GM13977 (cell line): ENCODE measurements at regions not wholly inside any gene's neighbourhood (a gene's known extent, or its start where the extent isn't known, plus 50 kb on each side); places are given as distances from the start of the nearest gene placed in this dataset.

Experiments used
- DNase-seq: peaks from one replicate; pipeline ENCODE4 v3.0.0; 2012; ENCODE audit warnings: low spot score
- in situ Hi-C: fragments of 300-500 bp; cut with MboI; formaldehyde crosslinking; loops from one replicate; pipeline ENCODE4 v1.12.0; 2022; ENCODE audit warnings: low sequenced_read_pairs, low pct_unique_long_range_greater_than_20kb, mixed read lengths, inconsistent platforms; ENCODE audit not compliant: unreplicated experiment
- TF ChIP-seq, protein P1 (sequence below): IDR thresholded peaks from 2 replicates; pipeline ENCODE4 v1.5.1; 2012; ENCODE audit warnings: mild to moderate bottlenecking, control low read depth; ENCODE audit not compliant: insufficient read depth; ENCODE audit errors: extremely low read depth, missing control alignments

DNA sequence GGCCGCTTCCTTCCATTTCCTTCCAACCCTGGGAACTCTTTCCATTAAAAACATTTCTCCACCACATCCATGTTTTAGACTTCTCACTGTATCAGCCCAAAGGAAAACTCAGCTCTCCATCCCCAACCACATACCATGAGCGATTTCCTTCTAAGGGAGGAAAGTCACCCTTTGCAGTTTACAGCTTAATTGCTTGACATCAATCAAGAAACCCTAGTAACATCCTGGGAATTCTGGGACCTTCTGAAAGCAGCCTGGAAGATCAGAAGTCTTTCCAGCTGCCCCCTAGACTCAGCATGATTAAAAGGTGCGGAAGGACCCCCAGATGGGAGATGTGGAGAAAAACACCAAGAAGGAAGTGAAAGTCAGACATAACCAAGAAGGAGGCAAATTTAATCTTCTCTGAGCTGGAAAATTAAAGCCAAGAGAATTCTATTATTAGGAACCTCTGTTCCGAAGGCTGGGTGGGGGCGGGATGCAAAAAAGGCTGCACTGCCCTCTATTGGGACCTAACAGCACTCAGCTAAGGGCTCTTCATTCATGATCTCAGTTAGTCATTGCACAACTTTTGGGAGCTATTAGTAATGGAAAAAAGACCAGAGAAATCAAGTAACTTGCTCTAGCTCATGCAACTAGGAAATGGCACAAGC, 73.3 kb upstream of the PLXNC1 start:
- in situ Hi-C loops: loop anchor here (25.0 kb wide), 2 partner anchors 313 to 1288 kb away; no protein-coding TSS in a partner anchor
- peak; percentile 17 for DNase-seq
- TF ChIP-seq, protein P1, sequence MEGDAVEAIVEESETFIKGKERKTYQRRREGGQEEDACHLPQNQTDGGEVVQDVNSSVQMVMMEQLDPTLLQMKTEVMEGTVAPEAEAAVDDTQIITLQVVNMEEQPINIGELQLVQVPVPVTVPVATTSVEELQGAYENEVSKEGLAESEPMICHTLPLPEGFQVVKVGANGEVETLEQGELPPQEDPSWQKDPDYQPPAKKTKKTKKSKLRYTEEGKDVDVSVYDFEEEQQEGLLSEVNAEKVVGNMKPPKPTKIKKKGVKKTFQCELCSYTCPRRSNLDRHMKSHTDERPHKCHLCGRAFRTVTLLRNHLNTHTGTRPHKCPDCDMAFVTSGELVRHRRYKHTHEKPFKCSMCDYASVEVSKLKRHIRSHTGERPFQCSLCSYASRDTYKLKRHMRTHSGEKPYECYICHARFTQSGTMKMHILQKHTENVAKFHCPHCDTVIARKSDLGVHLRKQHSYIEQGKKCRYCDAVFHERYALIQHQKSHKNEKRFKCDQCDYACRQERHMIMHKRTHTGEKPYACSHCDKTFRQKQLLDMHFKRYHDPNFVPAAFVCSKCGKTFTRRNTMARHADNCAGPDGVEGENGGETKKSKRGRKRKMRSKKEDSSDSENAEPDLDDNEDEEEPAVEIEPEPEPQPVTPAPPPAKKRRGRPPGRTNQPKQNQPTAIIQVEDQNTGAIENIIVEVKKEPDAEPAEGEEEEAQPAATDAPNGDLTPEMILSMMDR: peak; percentile 37

DNA sequence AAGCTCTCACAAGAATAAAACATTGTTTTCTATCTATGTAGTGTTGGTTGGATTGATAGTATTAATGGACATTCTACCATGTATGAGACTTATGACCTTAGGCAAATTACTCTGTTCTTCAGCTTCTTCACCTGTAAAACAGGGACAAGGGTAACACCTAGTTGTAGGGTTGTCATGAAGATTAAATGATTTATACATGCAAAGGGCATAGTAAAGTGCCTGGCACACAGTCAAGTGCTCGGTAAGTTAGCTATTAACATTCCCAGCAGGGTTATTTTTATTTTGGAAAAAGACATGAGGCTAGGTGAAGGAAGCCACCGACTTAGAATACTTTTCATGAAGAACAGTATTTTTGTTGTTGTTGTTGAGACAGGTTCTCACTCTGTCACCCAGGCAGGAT, 71.2 kb upstream of the PLXNC1 start:
- TF ChIP-seq, protein P1: no peak
- DNase-seq: no peak
- in situ Hi-C loops: loop anchor here (25.0 kb wide), 2 partner anchors 315 to 1290 kb away; no protein-coding TSS in a partner anchor

DNA sequence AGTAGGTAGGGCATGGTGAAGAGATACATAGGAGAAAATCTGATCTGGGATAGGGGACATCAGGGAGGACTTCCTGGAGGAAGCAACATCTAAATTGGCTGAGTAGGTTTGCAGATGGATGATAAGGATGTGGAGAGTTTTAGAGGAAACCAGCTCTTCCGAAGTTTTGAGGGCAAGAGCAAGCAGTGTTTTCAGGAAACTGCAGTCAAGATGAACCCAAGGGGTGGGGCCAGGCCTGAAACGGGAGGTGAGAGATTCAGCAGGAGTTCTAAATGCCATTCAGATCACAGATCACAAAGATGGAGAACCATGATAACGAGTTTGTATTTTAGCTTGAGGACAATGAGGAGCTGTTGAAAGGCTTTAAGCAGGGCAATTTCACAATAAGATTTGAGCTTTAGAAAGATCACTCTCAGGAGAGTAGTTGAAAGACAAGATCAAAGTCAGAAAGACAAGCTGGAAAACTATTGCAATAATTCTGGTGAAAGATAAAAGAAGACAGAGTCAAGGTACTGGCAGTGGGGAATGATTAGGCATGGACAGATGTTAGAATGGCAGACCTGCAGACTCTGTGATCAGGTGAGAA, 70.1 kb upstream of the PLXNC1 start:
- DNase-seq: no peak
- TF ChIP-seq, protein P1: no peak
- in situ Hi-C loops: loop anchor here (25.0 kb wide), 2 partner anchors 316 to 1291 kb away; no protein-coding TSS in a partner anchor

GRCh38 chr12:94078736-94079509, 69.5 kb upstream of the PLXNC1 start:
- in situ Hi-C loops: loop anchor here (25.0 kb wide), 2 partner anchors 317 to 1292 kb away; no protein-coding TSS in a partner anchor
- TF ChIP-seq, protein P1: no peak
- no peak for DNase-seq

DNA sequence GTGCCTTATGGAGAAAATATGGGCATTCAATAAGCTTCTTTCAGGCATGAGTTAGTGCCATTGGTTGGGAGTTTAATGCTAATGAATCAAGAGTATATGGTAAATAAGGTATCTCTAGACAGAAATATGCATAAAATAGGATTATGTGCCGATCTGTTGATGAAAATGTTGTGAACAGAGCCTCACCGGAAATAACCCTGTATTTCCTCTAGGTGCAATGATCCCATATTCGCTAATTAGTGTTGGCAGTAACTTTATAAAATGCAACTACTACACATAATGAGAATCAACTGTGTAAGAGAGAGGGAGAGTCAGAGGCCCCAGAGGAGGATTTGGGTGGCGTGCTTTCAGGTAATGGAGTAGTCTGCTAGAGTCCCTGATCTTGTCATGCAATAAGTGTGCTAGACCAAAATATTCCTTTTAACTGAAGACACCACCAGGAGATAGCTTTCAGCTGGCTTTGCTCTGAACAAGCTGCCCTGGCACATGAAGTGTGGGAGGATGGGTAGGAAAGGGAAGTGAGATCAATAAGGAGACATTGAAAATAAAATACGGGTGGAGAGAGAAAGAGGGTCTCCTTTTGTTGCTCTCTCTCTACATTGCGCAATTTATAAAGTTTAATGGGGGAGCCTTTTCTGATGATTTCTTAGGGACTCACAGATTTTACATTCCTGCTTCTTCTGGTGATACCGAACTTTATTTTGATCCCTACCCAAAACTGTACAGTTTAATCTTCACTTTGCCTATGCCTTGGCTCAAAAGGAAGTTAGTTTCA, 68.6 kb upstream of the PLXNC1 start:
- in situ Hi-C loops: loop anchor here (25.0 kb wide), 2 partner anchors 317 to 1292 kb away; no protein-coding TSS in a partner anchor
- no peak for DNase-seq
- TF ChIP-seq, protein P1: no peak
